ENCODE measurements at regions not wholly inside any gene's neighbourhood (a gene's known extent, or its start where the extent isn't known, plus 50 kb on each side); places are given as distances from the start of the nearest gene placed in this dataset.
A peak's percentile ranks its signal among the peaks of the same experiment; 100 is the strongest.
"Not testable (repeated sequence)": the region's sequence is repeated elsewhere in the genome, so short reads cannot be mapped to it uniquely, and the experiment has no call there.

DNA sequence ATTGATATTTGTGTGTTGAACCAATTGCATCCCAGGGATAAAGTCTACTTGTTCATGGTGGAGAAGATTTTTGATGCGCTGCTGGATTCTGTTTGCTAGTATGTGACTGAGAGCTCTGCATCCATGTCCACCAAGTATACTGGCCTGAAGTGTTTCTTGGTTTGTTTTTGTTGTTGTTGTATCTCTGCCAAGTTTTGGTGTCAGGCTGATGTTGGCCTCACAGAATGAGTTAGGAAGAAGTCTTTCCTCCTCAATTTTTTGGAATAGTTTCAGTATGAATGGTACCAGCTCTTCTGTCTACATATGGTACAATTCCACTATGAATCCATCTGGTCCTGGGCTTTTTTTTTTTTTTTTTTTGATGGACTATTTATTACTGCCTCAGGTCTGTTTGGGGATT, 50.9 kb upstream of the OSTN start:
- no peak for DNase-seq (ENCODE audit: low spot score)

DNA sequence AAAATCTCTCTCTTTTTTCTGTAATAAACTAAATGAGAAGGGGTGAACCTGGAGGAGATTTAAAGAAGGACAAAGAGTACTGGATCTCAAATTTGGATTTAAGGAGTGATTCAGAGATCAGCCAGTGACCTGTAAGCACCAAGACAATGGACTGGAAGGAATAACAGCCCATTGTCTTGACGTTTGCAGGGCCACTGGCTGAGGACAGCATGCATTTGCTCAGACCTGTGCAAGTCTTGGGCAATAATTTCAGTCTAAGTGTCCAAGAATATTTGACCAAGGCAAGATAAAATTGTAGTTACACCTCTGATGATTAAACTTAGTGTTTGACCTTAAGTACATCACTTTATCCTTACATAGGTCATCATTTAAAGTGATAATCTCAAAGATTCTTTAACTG, 55.8 kb upstream of the OSTN start:
- no peak for DNase-seq (ENCODE audit: low spot score)

GRCh38 chr3:191141728-191142127, 57.3 kb upstream of the OSTN start:
- peak; percentile 37 for DNase-seq (ENCODE audit: low spot score)

GRCh38 chr3:191139736-191140135, 59.3 kb upstream of the OSTN start:
- DNase-seq (ENCODE audit: low spot score), result peak; percentile 26

DNA sequence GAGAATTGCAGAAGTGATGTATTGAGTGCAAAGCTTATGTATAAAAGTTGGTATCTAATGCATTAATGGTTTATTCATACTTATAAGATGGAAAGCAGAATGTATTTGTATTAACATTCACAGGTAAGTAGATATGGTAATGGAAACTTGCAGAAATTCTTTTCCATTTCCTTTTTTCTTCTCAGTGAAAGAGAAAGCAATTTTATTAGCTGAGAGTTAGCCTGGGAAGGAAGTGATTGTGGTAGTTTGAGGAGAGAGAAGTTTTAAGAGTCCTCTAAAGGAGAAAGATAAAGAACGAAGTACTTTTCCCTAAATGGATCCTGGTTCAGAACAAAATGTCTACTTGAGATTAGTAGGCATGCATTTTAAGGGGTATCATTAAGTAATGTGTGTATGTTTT, 60.1 kb upstream of the OSTN start:
- DNase-seq (ENCODE audit: low spot score), result no peak

DNA sequence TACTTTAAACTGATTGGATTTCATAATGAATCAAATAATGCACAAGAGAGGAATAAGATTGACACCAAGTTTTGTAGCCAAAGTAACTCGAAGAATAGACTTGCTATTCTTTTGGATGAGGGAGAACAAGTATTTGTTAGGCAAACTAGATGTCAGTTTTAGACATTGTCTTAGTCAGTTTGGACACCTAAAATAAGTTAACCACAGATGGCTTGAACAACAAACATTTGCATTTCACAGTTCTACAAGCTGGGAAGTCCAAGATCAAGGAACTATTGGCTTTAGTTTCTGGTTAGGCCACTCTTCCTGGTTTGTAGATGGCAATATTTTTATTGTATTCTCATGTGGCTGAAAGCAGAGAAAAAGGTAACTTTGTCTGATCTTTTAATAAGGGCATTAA, 61.3 kb upstream of the OSTN start:
- DNase-seq (ENCODE audit: low spot score), result no peak

DNA sequence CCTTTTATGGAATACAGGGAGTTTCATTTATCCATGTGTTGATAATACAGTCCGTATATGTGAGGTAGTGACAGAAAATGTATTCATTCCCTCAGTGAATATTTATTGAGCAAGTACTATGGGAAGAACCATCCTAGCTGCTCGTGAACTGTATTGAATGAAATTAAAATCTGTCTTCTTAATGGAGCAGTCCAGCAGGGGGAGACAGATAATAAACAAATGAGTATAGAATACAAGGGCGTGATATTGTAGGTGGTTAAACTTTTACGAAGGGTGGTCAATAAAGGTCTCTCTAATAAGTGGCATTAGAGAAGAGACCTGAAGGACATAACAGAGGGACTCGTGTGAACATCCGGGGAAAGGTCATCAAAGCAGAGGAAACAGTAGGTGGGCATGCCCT, 62.7 kb upstream of the OSTN start:
- DNase-seq (ENCODE audit: low spot score), result peak; percentile 14

GRCh38 chr3:191135175-191135574, 63.9 kb upstream of the OSTN start:
- no peak for DNase-seq (ENCODE audit: low spot score)

- DNase-seq (ENCODE audit: low spot score), result no peak
Observed at GRCh38 chr3:191133359-191133758, 65.7 kb upstream of the OSTN start.

GRCh38 chr3:191131305-191131704, 67.7 kb upstream of the OSTN start:
- DNase-seq (ENCODE audit: low spot score), result no peak

DNA sequence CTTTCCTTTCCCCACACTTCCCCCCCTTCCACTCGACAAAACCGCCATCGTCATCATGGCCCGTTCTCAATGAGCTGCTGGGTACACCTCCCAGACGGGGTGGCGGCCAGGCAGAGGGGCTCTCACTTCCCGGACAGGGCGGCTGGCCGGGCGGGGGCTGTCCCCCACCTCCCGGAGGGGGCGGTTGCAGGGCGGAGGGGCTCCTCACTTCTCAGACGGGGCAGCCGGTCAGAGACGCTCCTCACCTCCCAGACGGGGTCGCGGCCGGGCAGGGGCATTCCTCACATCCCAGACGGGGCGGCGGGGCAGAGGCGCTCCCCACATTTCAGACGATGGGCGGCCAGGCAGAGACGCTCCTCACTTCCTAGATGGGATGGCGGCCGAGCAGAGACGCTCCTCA, 74.2 kb upstream of the OSTN start:
- not testable (repeated sequence) for DNase-seq (ENCODE audit: low spot score)

DNA sequence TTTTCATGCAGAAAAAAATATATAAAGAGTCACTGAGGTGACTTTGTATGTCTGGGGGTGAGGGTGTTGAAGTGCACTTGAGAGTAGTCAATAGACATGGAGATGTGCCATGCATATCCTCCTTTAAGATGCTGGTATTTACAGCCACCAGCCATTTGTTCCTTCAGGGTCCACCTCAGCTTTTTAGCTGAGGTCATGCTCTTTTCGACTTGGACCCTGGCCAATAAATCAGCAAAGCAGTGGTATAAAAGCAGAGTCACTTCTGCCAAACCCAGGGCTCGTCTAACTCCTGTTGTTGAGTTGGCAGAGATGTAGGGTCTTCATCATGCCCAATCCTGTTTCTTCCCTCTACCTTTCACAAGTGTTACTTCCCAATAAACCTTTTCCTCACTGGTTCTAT, 75.1 kb upstream of the OSTN start:
- DNase-seq (ENCODE audit: low spot score), result no peak

DNA sequence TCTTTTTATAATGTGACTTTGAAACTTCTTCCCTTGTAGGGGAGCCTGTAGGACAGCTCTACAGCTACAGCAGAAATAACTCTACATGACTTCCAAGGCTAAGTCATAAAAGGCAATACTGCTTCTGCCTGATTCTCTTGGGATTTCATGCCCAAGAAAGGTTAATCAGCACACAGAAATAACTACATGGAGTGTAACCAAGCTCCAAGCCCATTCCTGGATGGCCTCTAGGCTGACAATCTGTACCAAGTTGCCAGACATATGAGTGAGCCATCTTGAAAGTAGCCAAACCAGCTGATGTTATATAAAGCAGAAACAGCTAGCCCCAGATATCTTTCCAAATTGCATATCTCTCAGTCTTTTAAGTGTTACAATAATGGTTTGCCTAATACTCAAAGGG, 75.8 kb upstream of the OSTN start:
- no peak for DNase-seq (ENCODE audit: low spot score)

DNA sequence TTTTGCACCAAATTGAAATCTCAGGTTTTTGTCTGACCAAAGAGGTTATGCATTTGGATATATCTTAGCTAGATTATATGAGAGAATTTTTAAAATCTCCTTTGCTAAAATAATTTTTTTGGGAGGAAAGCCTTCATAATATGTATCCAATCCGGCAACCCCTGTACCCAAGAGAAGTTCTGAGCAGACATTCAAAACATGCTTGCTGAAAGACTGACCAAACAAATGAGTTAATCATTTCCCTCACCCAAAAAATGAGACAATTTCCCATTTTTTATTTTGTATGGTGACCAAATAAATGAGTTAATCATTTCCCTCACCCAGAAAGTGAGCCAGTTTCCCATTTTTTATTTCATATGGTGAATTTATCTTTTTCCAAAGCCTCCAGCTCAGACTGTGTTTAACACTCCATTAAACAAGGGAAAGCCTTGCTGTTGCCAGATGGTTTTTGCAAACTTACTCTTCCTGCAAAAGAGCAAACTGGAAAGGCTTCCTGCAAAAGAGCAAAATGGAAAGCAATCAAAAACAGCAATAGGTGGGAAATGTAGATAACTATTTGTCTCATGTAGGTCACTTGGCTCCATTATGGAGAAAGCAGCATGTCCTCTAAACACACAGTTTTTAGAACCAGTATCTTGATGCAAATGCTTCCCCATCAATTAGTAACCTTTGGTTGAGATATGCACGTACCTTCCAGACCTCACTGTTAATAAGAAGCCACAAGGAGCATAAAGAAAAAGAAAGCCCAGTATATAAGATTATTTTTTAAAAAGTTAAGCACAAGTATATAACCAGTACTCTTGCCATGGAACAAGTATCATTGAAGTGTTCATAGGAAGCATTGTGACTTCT, 78.4 kb upstream of the OSTN start:
- no peak for DNase-seq (ENCODE audit: low spot score)

DNA sequence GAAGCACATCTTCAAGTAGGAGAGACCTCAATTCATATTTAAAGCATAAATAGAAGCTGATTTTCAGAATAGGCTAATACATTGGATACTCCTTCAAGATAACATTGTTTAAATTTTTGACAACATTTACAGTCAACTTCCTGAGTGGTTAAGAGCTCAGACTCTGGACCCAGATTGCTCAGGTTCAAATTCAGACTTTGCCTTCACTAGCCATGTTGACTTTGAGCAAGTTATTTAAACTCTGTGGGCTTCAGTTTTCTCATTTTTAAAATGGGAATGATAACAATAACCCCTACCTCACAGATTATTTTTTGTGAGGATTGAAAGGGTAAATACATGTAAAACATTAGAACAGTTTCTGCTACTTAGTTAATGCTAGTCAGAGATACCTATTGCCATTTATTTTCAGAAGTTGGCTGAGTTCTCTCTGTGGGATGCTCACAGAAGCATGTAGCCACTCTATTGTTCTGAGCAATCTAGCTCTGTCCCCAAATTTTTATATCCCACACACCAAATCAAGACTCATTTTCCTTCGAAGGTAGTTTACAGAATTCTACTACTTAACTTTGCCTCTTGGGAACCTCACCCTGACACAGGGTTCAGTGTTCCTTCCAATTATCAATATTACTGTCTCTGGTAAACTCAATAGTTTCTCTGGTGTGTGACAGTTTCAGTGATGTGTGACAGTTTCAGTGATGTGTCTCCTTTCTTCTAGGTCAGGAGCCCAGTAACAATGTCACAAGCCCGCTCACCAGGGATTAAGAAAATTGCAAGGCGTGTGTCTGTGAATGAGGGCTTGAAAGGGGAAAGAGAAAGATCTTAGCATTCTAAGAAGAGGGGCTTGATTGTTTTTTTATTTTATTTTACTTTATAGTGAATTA, 79.4 kb upstream of the OSTN start:
- no peak for DNase-seq (ENCODE audit: low spot score)

- DNase-seq (ENCODE audit: low spot score), result no peak
Observed at GRCh38 chr3:191111722-191112121, 87.3 kb upstream of the OSTN start.

DNA sequence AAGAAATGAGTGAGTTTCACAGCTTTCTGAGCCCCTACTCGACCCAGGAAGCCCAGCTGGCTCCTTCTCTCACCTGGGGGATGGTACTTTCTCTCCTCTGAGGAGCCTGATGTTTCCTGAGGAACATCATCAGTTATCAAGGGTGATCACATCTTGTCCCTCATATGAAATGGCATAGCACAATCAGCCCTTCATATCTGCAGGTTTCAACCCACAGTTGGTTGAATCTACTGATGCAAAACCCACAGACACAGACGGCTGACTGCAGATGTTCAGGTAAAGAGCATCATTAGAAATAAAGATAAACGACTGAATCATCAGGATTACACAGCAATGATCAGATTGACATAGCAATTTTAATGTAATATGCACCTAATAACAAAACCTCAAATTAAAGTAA, 93.6 kb upstream of the OSTN start:
- no peak for DNase-seq (ENCODE audit: low spot score)

DNA sequence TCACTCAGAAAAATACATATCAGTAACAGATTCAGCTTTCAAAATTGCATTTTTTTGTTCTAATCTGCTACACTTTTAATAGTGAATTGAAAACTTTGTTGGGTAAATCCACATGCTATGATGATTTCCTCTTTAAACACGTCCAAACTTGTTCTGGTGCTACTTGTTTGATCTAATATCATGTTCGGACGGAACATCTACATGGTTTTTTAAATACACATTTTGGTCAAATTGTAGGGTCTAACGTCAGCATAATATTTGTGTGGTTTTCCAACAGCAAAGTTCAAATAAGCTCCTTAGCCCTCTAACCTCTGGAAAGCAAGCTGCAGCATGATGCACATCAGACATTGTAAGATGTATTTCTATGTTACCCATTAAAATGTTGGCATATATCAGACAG, 98.5 kb upstream of the OSTN start:
- DNase-seq (ENCODE audit: low spot score), result no peak

- peak; percentile 51 for DNase-seq (ENCODE audit: low spot score)
Observed at GRCh38 chr3:191094057-191094845, 104.8 kb upstream of the OSTN start.

GRCh38 chr3:191087391-191087790, 111.7 kb upstream of the OSTN start:
- DNase-seq (ENCODE audit: low spot score), result peak; percentile 29

- DNase-seq (ENCODE audit: low spot score), result peak; percentile 68
Observed at GRCh38 chr3:191085091-191085490, 114.0 kb upstream of the OSTN start.

DNA sequence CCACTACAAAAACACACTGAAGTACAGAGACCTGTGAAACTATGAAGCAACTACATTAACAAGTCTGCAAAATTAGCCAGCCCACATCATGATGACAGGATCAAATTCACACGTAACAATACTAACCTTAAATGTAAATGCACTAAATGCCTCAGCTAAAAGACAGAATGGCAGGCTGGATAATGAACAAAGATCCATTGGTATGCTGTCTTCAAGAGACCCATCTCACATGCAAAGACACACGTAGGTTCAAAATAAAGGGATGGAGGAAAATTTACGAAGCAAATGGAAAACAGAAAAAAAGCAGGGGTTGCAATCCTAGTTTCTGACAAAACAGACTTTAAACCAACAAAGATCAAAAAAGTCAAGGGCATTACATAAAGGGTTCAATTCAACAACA, 120.1 kb upstream of the OSTN start:
- DNase-seq (ENCODE audit: low spot score), result not testable (repeated sequence)

Data from AG20443 (cell line).